Prostate gland (tissue), 2 donors: ENCODE measurements at regions not wholly inside any gene's neighbourhood (a gene's known extent, or its start where the extent isn't known, plus 50 kb on each side); places are given as distances from the start of the nearest gene placed in this dataset.

Experiments
- CTCF ChIP-seq, 4 experiments: fragments of 200-600 bp in 2 of 4; fragments of 450-650 bp in 2 of 4; sonication (generic) in 2 of 4; IDR thresholded peaks; 1 replicate in 3 of 4; 2 replicates in 1 of 4; pipeline ENCODE4 v1.5.1; 2016 to 2019; ENCODE audit warnings: antibody characterized with exemption in 4 of 4, mild to moderate bottlenecking in 2 of 4, moderate library complexity in 2 of 4
- POLR2A ChIP-seq: fragments of 450-650 bp; IDR thresholded peaks from one replicate; pipeline ENCODE4 v1.6.1; 2016; ENCODE audit warnings: antibody characterized with exemption, mild to moderate bottlenecking

DNA sequence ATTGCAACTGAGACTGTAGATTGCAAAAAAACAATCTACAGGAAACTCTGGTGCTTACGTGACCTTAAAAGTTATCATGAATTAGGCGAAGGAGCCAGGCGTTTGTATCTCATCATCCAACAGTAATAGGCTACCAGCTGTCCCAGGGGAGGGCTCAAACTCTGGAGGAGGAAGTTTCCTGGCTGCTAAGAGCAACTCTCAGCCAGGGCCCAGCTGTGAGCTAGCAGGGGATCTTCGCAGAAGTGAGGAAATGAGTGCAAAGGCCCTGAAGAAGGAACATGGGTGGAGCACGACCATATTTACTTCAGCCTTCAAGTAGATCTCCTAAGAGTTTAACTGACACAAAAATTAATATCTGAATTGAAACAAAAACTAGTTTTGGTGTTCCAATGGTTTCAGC, 686.9 kb upstream of the MAP3K7 start:
- TF ChIP-seq CTCF (IDR thresholded peaks at IDR 0.05) (no peak), POLR2A (no peak)
